ENCODE measurements at regions not wholly inside any gene's neighbourhood (a gene's known extent, or its start where the extent isn't known, plus 50 kb on each side); places are given as distances from the start of the nearest gene placed in this dataset.

DNA sequence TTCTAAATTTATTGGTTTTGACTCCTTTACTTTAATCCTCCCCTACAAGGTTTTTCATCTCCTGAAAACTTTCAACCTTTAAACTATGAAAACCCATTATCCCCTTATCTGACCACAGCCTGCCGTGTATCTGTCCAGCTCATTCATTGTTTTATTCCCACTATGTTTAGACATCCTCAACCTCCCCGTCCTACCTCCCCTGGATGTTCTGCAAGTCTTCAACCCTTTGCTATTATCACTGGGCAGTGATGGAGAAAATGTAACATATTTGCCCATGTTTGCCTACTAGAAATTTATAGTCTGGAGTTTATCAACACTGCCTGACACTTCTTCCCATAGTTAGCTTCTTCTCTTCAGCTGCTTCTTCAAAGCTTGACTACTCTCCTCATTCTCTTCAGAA lies 483.4 kb downstream of the PRKD1 start:
- in situ Hi-C loops (cut with HindIII; ENCODE audit: low pct_ligation_motif_present, low sequenced_read_pairs), result no loop called here
- Histone ChIP-seq H3K4me3 (ENCODE audit: low read depth, low read length) (no peak overlapping the region), H3K27me3 (replicated peaks) (no peaks in the 10 kb centered on the region), H3K36me3 (replicated peaks) (no peaks in the 10 kb centered on the region), H3K27ac (no peak overlapping the region)
- DNase-seq, result no peak
- TF ChIP-seq, protein P1, sequence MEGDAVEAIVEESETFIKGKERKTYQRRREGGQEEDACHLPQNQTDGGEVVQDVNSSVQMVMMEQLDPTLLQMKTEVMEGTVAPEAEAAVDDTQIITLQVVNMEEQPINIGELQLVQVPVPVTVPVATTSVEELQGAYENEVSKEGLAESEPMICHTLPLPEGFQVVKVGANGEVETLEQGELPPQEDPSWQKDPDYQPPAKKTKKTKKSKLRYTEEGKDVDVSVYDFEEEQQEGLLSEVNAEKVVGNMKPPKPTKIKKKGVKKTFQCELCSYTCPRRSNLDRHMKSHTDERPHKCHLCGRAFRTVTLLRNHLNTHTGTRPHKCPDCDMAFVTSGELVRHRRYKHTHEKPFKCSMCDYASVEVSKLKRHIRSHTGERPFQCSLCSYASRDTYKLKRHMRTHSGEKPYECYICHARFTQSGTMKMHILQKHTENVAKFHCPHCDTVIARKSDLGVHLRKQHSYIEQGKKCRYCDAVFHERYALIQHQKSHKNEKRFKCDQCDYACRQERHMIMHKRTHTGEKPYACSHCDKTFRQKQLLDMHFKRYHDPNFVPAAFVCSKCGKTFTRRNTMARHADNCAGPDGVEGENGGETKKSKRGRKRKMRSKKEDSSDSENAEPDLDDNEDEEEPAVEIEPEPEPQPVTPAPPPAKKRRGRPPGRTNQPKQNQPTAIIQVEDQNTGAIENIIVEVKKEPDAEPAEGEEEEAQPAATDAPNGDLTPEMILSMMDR (IDR thresholded peaks at IDR 0.05; ENCODE audit: low read depth, low read length, missing control alignments), result no peak

DNA sequence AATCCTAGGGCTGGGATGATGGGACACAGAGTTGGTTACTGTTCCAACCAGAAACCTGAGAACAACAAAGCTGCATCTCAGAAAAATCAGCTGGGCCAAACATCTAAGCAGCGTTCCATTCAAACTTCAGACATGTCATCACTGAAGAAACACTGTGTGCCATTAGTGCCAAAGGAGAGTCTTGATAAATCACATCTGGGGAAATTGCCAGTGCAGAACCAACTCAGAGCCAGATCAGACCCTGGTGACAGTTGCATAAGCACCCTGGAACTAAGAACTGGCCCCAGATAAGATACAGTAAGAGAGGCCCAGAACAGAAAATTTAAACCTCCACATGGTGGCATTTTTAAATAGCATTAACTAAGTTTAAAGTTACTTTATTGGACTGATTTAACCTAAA lies 482.8 kb downstream of the PRKD1 start:
- DNase-seq, result no peak
- Histone ChIP-seq H3K27me3 (replicated peaks) (no peaks in the 10 kb centered on the region), H3K27ac (no peak overlapping the region), H3K4me3 (ENCODE audit: low read depth, low read length) (no peak overlapping the region), H3K36me3 (replicated peaks) (no peaks in the 10 kb centered on the region)
- in situ Hi-C loops (cut with HindIII; ENCODE audit: low pct_ligation_motif_present, low sequenced_read_pairs), result no loop called here
- TF ChIP-seq, protein P1 (IDR thresholded peaks at IDR 0.05; ENCODE audit: low read depth, low read length, missing control alignments), result no peak

DNA sequence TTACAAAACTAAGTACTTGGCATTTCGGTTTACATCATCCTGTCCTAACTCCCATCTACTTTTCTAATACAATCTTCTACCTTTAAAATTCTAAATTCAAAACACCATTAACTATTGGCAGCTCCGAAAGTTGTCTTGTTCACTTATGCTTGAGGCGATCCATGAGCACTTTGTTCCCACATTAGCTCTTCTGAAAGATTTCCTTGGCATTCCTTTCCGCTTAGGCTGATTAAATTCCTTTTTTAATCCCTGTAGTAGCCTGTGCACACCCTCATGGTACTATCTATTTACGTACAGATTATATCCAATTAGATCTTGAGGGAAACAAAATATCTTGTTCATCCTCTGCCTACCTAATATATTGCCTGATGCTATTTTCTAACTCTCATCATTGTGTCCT lies 480.7 kb downstream of the PRKD1 start:
- Histone ChIP-seq H3K4me3 (ENCODE audit: low read depth, low read length) (no peak overlapping the region), H3K36me3 (replicated peaks) (no peaks in the 10 kb centered on the region), H3K27me3 (replicated peaks) (no peaks in the 10 kb centered on the region), H3K27ac (no peak overlapping the region)
- no peak for DNase-seq
- TF ChIP-seq, protein P1 (IDR thresholded peaks at IDR 0.05; ENCODE audit: low read depth, low read length, missing control alignments), result no peak
- in situ Hi-C loops (cut with HindIII; ENCODE audit: low pct_ligation_motif_present, low sequenced_read_pairs), result no loop called here

DNA sequence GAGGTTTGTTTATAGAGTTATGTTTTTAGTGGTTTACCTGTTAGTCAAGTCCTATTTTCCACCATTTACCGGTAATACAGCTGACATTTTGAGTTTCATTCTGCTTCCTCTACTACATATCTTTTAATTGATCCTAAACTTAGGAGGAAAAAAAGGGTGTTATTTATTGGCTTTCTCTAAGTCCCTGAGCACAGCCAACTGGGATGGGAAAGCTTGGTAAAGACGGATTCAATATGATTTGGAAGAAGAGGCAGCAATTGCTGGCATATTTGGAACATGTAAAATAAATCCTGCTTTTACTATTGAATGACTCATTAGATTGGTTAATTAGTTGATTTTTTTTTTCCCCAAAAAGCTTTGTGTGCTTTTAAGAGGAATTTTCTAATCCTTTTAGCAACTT lies 475.7 kb downstream of the PRKD1 start:
- Histone ChIP-seq H3K27me3 (replicated peaks) (no peaks in the 10 kb centered on the region), H3K36me3 (replicated peaks) (no peaks in the 10 kb centered on the region), H3K27ac (no peak overlapping the region), H3K4me3 (ENCODE audit: low read depth, low read length) (no peak overlapping the region)
- in situ Hi-C loops (cut with HindIII; ENCODE audit: low pct_ligation_motif_present, low sequenced_read_pairs), result no loop called here
- TF ChIP-seq, protein P1 (IDR thresholded peaks at IDR 0.05; ENCODE audit: low read depth, low read length, missing control alignments), result no peak
- no peak for DNase-seq

DNA sequence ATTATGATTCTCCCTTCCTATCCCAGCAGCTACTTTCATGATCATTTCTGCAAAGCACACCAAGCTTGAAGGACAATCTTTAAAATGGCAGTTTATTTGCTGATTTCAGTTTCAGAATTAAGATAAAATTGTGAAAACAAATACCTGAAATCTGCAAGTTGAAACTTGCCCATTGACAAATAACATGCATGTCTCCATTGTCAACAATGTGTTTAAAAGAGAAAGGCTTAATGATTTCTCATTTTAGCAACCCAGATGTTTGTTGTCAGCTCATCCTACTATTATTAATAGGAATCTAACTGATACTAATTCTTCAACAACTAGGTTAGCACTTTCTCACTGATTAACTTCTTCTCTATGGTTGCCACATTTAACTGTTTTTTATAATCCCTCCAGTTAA lies 474.6 kb downstream of the PRKD1 start:
- Histone ChIP-seq H3K36me3 (replicated peaks) (no peaks in the 10 kb centered on the region), H3K27me3 (replicated peaks) (no peaks in the 10 kb centered on the region), H3K27ac (no peak overlapping the region), H3K4me3 (ENCODE audit: low read depth, low read length) (no peak overlapping the region)
- TF ChIP-seq, protein P1 (IDR thresholded peaks at IDR 0.05; ENCODE audit: low read depth, low read length, missing control alignments), result no peak
- in situ Hi-C loops (cut with HindIII; ENCODE audit: low pct_ligation_motif_present, low sequenced_read_pairs), result no loop called here
- no peak for DNase-seq

DNA sequence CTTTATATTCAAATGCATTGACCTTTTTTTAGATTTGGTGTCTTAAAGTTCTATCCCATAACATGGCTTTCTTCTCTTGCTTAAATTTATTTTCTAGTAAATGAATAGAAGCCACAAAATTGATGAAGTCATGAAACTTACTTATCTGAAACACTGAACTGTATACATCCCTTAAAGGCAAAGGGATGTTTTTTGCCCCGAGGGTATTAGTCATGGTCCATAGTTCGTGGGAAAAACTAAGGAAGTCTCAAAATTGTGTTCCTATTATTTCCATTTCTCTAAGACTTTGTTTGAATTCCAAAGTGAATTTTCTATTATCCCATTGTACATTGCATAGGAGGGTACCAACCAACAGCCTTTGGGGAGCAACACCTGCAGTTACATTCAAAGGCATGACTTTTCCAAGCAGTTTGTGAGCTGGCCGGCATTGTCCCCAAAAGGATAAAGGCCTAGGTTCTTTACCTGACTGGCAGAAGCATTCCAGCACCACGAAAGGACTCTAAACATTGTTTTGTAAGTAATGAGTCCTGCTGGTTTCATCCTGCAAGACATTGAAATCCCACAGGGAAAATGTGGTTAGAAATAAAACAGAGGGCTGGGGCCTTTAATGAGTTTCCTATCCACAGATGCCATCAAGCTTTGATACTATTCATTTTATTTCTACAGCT lies 473.5 kb downstream of the PRKD1 start:
- no peak for DNase-seq
- TF ChIP-seq, protein P1 (IDR thresholded peaks at IDR 0.05; ENCODE audit: low read depth, low read length, missing control alignments), result no peak
- in situ Hi-C loops (cut with HindIII; ENCODE audit: low pct_ligation_motif_present, low sequenced_read_pairs), result no loop called here
- no peaks in the 10 kb centered on the region for H3K36me3 ChIP-seq (replicated peaks)
- no peak overlapping the region for H3K27ac ChIP-seq
- no peak overlapping the region for H3K4me3 ChIP-seq (ENCODE audit: low read depth, low read length)
- H3K27me3 ChIP-seq (replicated peaks), result no peaks in the 10 kb centered on the region

All from brain microvascular endothelial cell (primary cell).